PC-9 (cell line): ENCODE measurements at regions not wholly inside any gene's neighbourhood (a gene's known extent, or its start where the extent isn't known, plus 50 kb on each side); places are given as distances from the start of the nearest gene placed in this dataset.

Source experiments
- EZH2 ChIP-seq: fragments of 200-600 bp; sonication (generic); IDR thresholded peaks from 2 replicates; pipeline ENCODE4 v1.8.0; 2017; ENCODE audit warnings: antibody characterized with exemption, low read depth
- TF ChIP-seq, protein P1 (sequence below): fragments of 200-600 bp; sonication (generic); conservative IDR thresholded peaks from 2 replicates; pipeline ENCODE4 v1.6.1; 2017; ENCODE audit warnings: mixed run types, antibody characterized with exemption, mild to moderate bottlenecking, moderate library complexity

DNA sequence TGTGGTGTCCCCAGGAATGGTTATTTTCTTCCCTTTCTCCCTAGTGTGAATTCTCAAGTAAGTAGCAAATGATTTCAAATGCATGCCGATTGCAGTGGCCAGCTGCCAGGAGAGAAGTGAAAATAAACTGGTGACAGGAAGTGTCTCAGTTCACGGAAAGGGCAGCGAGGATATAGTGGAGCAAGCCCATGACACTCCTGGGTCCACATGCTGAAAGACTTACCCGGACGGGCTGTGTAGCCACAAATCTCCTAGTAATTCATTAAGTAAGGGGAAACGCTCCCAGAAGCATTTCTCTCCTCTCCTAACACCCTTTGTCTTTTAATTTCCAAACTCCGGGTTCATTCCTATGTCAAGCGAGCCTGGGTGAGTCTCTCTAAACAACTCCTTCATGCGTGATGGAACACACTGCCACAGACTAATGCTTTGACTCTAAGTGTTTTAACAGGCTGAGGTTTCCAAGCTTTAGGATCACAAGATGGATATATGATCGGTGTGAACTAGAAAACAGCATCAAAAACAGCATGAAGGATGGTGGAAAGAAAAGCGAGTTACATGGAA is 125.6 kb downstream of the CYP26A1 start:
- TF ChIP-seq EZH2, result no peak
- TF ChIP-seq, protein P1, sequence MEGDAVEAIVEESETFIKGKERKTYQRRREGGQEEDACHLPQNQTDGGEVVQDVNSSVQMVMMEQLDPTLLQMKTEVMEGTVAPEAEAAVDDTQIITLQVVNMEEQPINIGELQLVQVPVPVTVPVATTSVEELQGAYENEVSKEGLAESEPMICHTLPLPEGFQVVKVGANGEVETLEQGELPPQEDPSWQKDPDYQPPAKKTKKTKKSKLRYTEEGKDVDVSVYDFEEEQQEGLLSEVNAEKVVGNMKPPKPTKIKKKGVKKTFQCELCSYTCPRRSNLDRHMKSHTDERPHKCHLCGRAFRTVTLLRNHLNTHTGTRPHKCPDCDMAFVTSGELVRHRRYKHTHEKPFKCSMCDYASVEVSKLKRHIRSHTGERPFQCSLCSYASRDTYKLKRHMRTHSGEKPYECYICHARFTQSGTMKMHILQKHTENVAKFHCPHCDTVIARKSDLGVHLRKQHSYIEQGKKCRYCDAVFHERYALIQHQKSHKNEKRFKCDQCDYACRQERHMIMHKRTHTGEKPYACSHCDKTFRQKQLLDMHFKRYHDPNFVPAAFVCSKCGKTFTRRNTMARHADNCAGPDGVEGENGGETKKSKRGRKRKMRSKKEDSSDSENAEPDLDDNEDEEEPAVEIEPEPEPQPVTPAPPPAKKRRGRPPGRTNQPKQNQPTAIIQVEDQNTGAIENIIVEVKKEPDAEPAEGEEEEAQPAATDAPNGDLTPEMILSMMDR, result no peak
